GM21529 (cell line): ENCODE measurements at regions not wholly inside any gene's neighbourhood (a gene's known extent, or its start where the extent isn't known, plus 50 kb on each side); places are given as distances from the start of the nearest gene placed in this dataset.

Experiments
- ATAC-seq: cut with Tn5 transposase; IDR thresholded peaks from one replicate; pipeline ENCODE4 v1.9.1; 2021; ENCODE audit not compliant: unreplicated experiment

GRCh38 chr9:99391937-99392594 lies 170.0 kb downstream of the SEC61B start:
- no peak for ATAC-seq

DNA sequence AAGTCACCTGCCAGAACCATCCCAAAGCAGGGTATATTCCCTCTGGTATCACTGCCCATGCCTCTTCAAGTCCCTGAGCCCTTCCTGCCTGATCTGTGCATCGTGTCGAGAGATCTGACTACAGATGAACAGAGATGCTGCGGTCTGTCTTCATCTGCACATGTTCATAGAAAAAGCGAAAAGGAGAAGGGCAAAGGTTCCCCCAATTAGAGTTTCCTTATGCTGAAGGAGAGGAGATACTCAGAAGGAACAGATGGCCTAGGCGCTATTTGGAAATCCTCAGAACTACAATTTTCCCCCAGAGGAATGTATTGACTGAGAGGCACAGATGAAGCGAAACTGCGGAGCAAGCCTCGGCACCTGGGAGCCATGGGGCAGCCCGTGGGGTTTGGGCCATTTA lies 170.9 kb downstream of the SEC61B start:
- no peak for ATAC-seq

GRCh38 chr9:99393993-99394392 lies 171.9 kb downstream of the SEC61B start:
- no peak for ATAC-seq

DNA sequence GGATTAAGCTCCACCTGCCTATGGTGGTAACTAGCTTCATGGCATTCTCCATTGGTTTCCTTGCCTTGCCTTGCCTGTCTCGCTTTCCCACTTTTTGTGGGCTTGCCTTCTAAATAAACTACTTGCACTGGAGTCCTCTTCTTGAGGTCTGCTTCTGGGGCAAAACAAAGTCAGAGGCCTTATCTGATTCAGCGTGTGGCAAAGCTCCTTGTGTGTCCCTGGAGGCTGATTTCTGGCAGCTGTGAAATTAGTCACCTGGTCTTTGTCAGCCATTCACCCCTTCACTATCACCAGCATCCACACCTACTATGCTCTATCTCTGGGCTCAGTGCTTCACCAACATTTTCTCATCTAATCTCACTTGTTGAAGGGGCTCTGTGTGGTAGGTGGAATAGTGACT lies 176.2 kb downstream of the SEC61B start:
- ATAC-seq: no peak

DNA sequence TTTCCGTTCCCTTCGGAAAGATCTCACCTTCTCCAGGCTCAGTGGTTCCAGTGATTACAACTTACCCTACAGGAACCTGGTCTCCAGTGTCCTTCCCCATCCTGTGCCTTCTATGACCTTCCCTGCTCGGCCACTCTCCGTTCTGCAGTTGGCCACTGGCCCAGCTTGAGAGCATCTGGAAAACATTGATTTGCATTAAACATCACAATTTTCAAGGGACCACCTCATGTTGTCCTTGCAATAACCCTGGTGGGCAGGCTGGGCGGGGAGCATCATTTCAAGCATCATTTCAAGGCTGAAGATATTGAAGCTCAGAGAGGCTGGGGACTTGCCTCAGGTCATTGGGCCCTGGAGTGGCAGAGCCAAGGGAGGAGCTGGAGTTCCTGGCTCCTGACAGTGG lies 177.4 kb downstream of the SEC61B start:
- no peak for ATAC-seq

GRCh38 chr9:99400184-99400731 lies 178.2 kb downstream of the SEC61B start:
- no peak for ATAC-seq

DNA sequence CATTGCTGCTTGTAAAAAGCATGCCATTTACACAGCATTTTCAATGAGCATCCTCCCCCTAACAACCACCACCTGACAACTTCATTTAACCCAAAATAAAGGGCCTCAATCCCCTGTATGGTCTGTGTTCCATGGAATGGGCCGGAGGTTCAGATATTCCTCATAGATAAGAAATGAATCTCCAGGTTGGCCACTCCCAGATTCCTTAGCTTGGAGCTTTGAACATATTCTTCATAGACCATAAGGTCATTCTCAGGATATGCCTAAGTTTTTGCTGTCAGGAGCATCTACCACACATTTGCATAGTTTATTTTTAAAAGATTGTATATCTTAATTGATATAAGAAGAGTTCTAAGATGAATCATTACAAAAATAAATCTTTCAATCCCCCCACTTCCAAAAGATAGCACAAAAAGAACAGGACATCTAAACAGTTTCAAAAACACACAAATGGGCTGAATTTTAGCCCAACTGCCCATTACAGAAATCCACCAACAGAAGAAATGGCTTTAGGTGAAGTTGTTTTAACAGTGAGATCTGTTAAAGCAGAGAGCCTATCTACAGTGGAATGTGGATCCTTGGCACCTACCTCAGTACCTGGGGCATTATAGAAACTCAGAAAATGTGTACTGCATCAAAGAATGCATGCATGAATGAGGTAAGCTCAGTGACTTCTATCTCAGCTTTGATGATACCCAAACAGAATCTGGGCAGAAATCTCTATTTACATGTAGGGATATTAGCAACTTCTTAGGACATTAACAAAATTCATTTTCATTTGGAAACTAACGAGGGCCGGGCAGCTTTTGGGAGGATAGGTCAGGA lies 179.8 kb downstream of the SEC61B start:
- no peak for ATAC-seq

DNA sequence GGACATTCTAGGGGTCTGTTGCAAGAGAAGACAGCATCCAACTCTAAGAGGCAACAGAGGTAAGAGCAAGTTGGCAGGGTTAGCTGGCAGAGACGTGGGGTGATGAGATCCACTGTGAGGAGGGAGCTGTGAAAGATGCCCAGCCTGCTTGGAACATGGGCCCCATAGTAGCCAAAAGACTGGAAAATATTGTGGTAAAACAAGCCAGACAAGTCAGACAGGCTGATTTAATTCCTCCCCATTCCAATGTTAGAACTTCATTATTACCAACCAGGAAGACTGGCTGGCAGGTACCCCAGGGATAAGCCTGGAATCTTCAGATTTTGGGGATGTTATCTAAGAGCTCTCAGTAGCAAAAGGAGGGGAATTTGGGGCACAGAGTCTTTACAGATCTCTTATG lies 181.3 kb downstream of the SEC61B start:
- no peak for ATAC-seq

DNA sequence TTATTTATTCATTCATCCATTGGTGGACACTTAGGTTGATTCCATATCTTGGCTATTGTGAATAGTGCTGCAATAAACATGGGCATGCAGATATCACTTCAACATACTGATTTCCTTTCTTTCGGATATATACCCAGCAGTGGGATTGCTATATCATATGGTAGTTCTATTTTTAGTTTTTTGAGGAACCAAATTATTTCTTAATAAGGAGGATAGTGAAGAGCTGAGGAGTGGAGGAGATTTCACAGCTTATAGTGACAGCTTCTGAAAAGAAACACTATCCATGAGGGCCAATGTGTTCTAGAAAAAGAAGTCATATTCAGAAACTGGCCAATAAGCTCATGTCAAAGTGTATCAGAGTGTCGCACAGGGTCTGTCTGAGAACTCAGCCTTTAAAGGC lies 183.3 kb downstream of the SEC61B start:
- no peak for ATAC-seq

- ATAC-seq: no peak
Measured at GRCh38 chr9:99406939-99407338, 184.9 kb downstream of the SEC61B start.

DNA sequence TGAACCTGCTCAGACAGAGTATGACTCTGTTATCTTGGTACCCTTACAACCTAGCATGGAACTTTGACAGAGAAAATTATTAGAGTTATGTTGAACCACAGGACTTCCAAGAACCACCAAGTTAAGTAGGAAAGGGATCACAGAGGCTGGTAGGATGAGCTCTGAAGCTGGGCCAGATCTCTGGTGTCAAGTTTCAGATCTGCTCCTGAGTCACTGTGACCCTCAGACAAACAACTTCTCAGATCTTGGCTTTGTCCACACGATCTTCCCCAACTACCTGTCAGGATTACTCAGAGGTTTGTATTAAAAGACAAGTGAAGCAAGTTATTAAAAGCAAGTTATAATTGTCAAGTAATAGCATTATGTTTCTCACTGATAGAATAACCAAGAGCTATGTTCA lies 189.0 kb downstream of the SEC61B start:
- ATAC-seq: no peak

DNA sequence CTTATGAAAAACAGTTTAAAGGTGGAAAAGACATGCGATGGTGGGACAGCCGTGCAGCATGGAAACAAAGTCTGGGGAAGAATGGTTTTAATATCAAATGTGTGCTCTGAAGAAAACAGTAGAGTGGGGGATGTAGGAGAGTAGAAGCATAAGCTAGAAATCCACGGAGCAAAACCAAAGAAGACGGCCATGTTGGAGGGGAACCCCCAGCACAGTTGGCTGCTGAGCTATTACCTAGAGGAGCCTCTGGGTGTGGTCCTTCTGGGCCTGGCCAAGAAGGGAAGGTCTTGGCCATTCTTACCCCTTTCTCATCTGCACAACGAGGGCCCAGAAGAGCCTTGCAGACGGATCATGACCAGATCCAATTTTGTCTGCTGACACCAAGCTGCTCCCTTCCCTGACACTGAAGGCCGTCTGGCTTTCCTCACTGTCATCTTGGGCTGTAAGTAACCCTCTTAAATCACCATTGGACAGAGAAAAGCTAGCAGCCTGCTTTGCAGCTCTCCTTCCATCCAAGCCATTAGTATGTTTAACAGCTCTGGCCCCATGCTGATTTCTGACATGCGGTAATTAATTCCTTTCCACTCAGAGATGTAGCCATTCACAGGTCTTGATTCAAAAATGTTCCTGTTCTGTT lies 189.5 kb downstream of the SEC61B start:
- no peak for ATAC-seq

GRCh38 chr9:99412606-99413005 lies 190.5 kb downstream of the SEC61B start:
- ATAC-seq: no peak

DNA sequence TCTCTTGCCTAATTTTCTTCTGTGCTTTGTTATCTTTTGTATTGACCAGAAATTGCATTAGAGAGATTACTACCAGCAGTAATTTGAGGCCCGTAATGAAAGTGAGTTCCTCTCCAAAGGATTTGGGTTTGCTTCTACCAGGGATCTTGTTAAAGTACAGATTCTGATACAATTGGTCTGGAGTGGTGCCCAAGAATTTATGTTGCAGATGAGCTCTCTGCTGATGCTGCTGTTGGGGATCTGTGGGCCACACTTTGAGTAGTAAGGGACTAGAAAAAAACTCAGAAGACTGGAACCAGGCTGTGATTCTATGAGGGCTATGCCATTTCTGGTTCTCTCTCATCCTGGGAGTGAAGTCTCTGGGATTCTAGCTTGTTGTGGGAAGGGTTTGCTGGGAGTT lies 192.2 kb downstream of the SEC61B start:
- ATAC-seq: no peak

- ATAC-seq: no peak
Measured at GRCh38 chr9:99415606-99416005, 193.5 kb downstream of the SEC61B start.

DNA sequence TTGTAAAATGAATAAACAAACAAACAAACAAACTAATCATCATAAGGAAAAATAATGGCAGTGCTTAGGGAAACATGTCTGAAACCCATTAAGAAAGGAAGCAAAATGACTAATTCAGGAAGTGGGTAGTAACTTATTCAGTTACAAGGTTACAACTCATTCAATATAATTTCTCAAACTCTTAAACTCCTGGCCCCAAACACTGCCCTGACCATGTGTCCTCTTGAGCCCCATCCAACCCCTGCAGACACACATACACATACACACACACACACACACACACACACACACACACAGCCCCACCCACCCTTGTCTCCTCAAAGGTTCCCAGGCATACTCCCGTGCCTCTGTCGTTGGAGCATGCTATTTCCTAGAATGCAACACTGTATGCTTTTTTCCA lies 193.9 kb downstream of the SEC61B start:
- ATAC-seq: peak; percentile 59

DNA sequence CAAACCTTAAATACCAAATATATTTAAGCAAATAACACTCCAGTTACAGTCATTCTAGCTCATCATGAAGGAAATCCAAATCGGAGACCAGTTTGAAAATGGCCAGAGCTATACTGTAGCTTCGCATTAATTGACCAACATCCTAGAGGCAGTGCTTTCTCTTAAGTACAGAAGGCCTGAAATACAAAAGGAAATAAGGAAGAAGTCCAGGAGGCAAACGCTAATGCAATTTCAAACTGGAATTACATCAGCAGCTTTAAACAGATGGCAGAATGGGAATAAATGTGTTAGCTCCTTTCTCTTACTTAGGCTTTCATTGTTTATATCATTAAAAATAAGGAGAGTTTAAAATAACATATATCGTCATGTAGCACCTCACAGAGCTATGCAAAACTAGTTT lies 197.0 kb downstream of the SEC61B start:
- no peak for ATAC-seq

DNA sequence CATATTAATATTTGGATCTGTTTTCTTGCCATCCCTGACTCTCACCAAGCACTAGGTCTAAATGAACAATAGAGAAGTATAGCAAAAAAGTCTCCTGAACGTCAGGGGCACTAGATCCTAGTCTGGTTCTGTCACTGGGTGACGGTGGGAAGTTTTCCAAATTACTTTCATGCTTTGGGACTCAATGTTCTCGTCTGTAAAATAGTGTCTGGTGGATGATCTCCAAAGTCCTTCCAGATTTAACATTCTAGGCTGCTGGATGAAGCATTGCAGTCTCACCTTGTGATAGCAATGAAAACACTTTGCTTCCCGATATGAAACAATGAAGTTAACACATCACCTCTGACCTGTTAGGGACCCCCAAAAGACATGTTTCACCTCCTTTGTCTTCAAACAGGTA lies 199.3 kb downstream of the SEC61B start:
- no peak for ATAC-seq

DNA sequence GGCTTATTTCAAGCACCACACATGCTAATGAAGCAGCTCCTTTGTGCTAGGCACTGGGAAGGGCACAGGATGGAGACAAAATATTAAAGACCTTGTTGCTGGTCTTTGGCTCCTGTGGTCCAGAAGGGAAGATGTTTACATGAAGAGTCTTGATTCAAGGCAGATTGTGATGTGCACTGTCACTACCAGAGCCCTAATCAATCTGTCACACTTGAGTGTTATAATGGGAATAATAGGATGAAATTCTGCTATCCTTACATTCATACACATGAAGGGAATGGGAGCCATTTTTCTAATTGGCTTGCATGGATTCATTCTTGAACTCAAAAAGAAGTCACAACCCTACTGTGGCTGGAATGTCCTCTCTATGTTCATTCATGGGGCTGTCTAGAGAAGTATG lies 203.0 kb downstream of the SEC61B start:
- no peak for ATAC-seq

DNA sequence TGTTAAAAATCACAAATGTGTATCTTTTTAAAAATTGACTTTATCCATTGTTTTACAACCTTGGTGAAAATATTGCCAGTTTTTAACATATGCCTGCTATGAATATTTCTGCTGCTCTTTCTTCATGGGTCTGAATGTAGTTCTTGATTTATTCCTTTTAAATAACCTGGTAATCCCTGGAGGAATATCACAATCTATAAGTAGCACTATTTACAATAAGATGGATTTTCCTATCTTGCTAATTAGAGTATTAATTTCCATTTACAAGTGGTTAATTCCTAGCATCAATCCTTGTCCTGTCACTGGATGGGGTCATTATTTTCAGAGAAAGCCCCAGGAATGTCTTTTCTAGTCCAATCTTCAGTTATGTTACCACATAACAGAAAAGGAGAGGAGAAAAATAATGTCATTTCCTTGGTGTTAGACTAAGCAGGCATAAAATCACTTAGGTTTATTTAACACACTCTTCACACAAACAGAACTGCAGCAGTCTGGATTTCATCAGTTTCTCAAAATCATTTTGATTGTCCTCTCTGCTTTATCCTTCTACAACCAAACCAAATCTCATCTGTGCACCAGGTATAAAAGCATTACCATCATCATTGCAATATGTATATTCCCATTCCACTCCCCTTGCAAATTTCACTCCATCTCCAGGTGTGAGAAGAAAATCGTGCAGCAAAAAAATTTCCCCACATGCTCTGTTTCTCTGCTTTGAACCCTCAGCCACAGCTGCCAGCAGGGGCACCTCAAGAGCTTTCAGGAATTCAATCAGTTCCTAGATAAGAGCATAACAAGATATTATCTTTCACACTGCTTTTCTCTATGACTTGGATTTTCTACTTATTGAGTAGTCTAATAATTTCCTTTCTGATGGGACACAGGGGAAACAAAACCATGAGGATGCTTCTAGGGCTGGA lies 204.1 kb downstream of the SEC61B start:
- no peak for ATAC-seq

DNA sequence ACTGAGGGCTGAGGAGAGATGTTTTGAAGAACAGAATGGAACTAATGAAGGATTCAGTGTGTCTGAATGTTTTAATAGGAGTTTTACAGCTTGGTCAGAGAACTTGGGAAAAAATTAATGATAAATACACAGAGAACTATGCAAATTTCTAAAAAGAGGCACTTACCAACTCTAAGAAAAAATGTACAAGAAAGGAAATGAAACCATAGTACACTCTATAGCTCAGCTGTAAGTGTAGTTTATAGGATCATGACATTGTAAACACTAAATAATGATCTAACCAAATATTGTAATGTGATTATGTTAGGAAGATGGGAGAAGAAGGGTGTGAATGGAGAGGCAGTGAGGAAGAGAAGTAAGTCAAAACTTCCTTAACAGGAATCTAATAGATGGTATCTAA lies 205.2 kb downstream of the SEC61B start:
- ATAC-seq: no peak
